GM23338 (cell line): ENCODE measurements at regions not wholly inside any gene's neighbourhood (a gene's known extent, or its start where the extent isn't known, plus 50 kb on each side); places are given as distances from the start of the nearest gene placed in this dataset.

Experiments used
- ATAC-seq: fragments of 200-7000 bp; cut with Tn5 transposase; 3 replicates; pipeline ENCODE4 v1.9.1; 2020
- DNase-seq: peaks from one replicate; pipeline ENCODE4 v3.0.0-alpha.2; 2015; ENCODE audit warnings: low spot score
- H2AFZ ChIP-seq: fragments of 200-600 bp; sonication (generic); 2 replicates; pipeline ENCODE4 v1.8.0; 2016; ENCODE audit warnings: antibody characterized with exemption, mild to moderate bottlenecking, moderate library complexity
- H3F3A ChIP-seq: fragments of 200-600 bp; sonication (generic); replicated peaks from 2 replicates; pipeline ENCODE4 v1.8.0; 2017; ENCODE audit warnings: antibody characterized with exemption, mixed run types, low read depth
- H3K27ac ChIP-seq: fragments of 200-600 bp; sonication (generic); 2 replicates; pipeline ENCODE4 v1.6.1; 2016; ENCODE audit warnings: low read depth
- H3K27me3 ChIP-seq: fragments of 200-600 bp; sonication (generic); 2 replicates; pipeline ENCODE4 v1.8.0; 2016; ENCODE audit warnings: mild to moderate bottlenecking, mixed run types, moderate library complexity; ENCODE audit not compliant: insufficient read depth
- H3K36me3 ChIP-seq: fragments of 200-600 bp; sonication (generic); 2 replicates; pipeline ENCODE4 v1.8.0; 2016; ENCODE audit warnings: mild to moderate bottlenecking; ENCODE audit not compliant: insufficient read depth
- H3K4me1 ChIP-seq: fragments of 200-600 bp; sonication (generic); 2 replicates; pipeline ENCODE4 v1.8.0; 2016; ENCODE audit warnings: mild to moderate bottlenecking, moderate library complexity; ENCODE audit not compliant: insufficient read depth
- H3K4me2 ChIP-seq: fragments of 200-600 bp; sonication (generic); 2 replicates; pipeline ENCODE4 v1.7.1; 2017; ENCODE audit warnings: mixed run types
- H3K4me3 ChIP-seq: fragments of 200-600 bp; sonication (generic); 2 replicates; pipeline ENCODE4 v1.6.1; 2016; ENCODE audit warnings: mixed run types
- H3K79me2 ChIP-seq: fragments of 200-600 bp; sonication (generic); replicated peaks from 2 replicates; pipeline ENCODE4 v1.8.0; 2017; ENCODE audit warnings: mild to moderate bottlenecking; ENCODE audit not compliant: insufficient read depth
- H3K9me2 ChIP-seq: fragments of 200-600 bp; sonication (generic); 2 replicates; pipeline ENCODE4 v1.8.0; 2017; ENCODE audit not compliant: insufficient read depth
- H4K20me1 ChIP-seq: fragments of 200-600 bp; sonication (generic); replicated peaks from 2 replicates; pipeline ENCODE4 v1.8.0; 2017; ENCODE audit warnings: mild to moderate bottlenecking; ENCODE audit not compliant: insufficient read depth
- H3K27ac Mint-ChIP-seq: 2 replicates; pipeline ENCODE4 v1.8.0; 2020; ENCODE audit warnings: inconsistent platforms, mild to moderate bottlenecking, moderate library complexity, mixed read lengths
- H3K27me3 Mint-ChIP-seq: 3 replicates; pipeline ENCODE4 v1.8.0; 2022; ENCODE audit warnings: low read depth, mild to moderate bottlenecking, moderate library complexity, mixed read lengths, inconsistent platforms; ENCODE audit not compliant: insufficient read depth, poor library complexity
- H3K36me3 Mint-ChIP-seq: 3 replicates; pipeline ENCODE4 v1.8.0; 2021; ENCODE audit warnings: low read depth, mild to moderate bottlenecking, inconsistent platforms, moderate library complexity, mixed read lengths
- H3K4me1 Mint-ChIP-seq: 3 replicates; pipeline ENCODE4 v1.8.0; 2020; ENCODE audit warnings: mild to moderate bottlenecking, inconsistent platforms, mixed read lengths
- H3K4me3 Mint-ChIP-seq: 3 replicates; pipeline ENCODE4 v1.8.0; 2021; ENCODE audit warnings: moderate library complexity, mild to moderate bottlenecking, inconsistent platforms, mixed read lengths
- H3K9me3 Mint-ChIP-seq: 3 replicates; pipeline ENCODE4 v1.8.0; 2020; ENCODE audit warnings: moderate library complexity, mild to moderate bottlenecking, inconsistent platforms, mixed read lengths
- CREB1 ChIP-seq: fragments of 250-450 bp; sonication (Bioruptor Pico); IDR thresholded peaks from 2 replicates; pipeline ENCODE4 v1.5.0; 2020; ENCODE audit warnings: low read depth, mild to moderate bottlenecking, moderate library complexity
- EZH2 ChIP-seq: fragments of 200-600 bp; sonication (generic); IDR thresholded peaks from one replicate; pipeline ENCODE4 v1.8.0; 2017; ENCODE audit warnings: antibody characterized with exemption, mild to moderate bottlenecking, low read depth; ENCODE audit not compliant: unreplicated experiment
- EZH2phosphoT487 ChIP-seq: fragments of 200-600 bp; sonication (generic); IDR thresholded peaks from one replicate; pipeline ENCODE4 v1.8.1; 2018; ENCODE audit warnings: antibody characterized with exemption; ENCODE audit not compliant: unreplicated experiment
- JUNB ChIP-seq: IDR thresholded peaks from one replicate; pipeline ENCODE4 v1.6.1; 2016; ENCODE audit warnings: antibody characterized with exemption; ENCODE audit not compliant: unreplicated experiment
- STAT1 ChIP-seq: IDR thresholded peaks from one replicate; pipeline ENCODE4 v1.6.1; 2016; ENCODE audit warnings: antibody characterized with exemption; ENCODE audit not compliant: unreplicated experiment
- TF ChIP-seq, protein P1 (sequence below): fragments of 250-450 bp; sonication (Bioruptor Pico); IDR thresholded peaks from 2 replicates; pipeline ENCODE4 v1.5.0; 2020; ENCODE audit warnings: mild to moderate bottlenecking, moderate library complexity

DNA sequence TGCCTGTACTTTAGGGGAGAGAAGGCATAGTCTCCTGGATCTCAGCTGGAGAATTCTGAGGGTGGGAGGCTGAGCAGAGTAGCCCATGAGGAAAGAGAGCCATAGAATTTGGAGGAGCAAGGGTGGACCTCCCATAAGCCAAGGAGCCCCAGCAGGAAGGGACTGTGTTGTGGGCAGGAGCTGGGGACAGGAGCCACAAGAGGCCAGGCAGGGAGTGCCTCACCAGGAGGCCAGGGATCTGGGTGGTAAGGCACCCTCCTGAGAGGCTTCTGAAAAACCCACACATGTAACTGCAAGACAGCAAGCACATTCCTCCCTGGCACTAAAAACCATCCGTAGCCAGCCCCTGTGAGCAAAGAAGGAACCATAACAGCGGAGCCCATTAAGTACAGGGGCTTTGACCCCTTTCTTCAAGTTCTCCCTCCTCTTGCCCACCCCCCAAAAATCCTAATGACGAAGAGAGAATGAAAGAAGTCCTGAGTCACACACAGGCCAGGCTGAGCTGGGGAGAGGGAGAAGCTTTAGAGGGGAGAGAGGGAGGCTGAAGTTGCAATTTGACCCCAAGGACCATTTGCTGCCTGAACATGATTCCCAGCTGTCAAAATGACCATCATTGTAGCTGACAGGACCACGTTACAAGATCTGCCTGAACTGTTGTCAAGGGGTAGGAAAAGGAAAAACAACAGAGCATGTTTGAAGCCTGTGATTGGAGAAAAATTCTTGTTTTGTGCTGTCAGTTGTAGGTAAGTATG lies 82.6 kb downstream of the TRIM42 start (continued):
- TF ChIP-seq, protein P1, sequence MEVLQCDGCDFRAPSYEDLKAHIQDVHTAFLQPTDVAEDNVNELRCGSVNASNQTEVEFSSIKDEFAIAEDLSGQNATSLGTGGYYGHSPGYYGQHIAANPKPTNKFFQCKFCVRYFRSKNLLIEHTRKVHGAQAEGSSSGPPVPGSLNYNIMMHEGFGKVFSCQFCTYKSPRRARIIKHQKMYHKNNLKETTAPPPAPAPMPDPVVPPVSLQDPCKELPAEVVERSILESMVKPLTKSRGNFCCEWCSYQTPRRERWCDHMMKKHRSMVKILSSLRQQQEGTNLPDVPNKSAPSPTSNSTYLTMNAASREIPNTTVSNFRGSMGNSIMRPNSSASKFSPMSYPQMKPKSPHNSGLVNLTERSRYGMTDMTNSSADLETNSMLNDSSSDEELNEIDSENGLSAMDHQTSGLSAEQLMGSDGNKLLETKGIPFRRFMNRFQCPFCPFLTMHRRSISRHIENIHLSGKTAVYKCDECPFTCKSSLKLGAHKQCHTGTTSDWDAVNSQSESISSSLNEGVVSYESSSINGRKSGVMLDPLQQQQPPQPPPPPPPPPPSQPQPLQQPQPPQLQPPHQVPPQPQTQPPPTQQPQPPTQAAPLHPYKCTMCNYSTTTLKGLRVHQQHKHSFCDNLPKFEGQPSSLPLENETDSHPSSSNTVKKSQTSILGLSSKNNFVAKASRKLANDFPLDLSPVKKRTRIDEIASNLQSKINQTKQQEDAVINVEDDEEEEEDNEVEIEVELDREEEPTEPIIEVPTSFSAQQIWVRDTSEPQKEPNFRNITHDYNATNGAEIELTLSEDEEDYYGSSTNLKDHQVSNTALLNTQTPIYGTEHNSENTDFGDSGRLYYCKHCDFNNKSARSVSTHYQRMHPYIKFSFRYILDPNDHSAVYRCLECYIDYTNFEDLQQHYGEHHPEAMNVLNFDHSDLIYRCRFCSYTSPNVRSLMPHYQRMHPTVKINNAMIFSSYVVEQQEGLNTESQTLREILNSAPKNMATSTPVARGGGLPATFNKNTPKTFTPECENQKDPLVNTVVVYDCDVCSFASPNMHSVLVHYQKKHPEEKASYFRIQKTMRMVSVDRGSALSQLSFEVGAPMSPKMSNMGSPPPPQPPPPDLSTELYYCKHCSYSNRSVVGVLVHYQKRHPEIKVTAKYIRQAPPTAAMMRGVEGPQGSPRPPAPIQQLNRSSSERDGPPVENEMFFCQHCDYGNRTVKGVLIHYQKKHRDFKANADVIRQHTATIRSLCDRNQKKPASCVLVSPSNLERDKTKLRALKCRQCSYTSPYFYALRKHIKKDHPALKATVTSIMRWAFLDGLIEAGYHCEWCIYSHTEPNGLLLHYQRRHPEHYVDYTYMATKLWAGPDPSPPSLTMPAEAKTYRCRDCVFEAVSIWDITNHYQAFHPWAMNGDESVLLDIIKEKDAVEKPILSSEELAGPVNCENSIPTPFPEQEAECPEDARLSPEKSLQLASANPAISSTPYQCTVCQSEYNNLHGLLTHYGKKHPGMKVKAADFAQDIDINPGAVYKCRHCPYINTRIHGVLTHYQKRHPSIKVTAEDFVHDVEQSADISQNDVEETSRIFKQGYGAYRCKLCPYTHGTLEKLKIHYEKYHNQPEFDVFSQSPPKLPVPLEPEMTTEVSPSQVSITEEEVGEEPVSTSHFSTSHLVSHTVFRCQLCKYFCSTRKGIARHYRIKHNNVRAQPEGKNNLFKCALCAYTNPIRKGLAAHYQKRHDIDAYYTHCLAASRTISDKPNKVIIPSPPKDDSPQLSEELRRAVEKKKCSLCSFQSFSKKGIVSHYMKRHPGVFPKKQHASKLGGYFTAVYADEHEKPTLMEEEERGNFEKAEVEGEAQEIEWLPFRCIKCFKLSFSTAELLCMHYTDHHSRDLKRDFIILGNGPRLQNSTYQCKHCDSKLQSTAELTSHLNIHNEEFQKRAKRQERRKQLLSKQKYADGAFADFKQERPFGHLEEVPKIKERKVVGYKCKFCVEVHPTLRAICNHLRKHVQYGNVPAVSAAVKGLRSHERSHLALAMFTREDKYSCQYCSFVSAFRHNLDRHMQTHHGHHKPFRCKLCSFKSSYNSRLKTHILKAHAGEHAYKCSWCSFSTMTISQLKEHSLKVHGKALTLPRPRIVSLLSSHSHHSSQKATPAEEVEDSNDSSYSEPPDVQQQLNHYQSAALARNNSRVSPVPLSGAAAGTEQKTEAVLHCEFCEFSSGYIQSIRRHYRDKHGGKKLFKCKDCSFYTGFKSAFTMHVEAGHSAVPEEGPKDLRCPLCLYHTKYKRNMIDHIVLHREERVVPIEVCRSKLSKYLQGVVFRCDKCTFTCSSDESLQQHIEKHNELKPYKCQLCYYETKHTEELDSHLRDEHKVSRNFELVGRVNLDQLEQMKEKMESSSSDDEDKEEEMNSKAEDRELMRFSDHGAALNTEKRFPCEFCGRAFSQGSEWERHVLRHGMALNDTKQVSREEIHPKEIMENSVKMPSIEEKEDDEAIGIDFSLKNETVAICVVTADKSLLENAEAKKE (CRISPR knock-in tag): no peak
- TF ChIP-seq EZH2 (no peak), CREB1 (CRISPR knock-in tag) (no peak), JUNB (no peak)

- no peaks in the 10 kb centered on the region for H3K27me3 ChIP-seq
- Mint-ChIP-seq H3K36me3 (no peaks in the 10 kb centered on the region), H3K4me3 (no peak overlapping the region), H3K9me3 (no peaks in the 10 kb centered on the region), H3K4me1 (peaks cover 10% of the 10 kb centered on the region; the same call in 2 of the 3 replicates), H3K27me3 (no peaks in the 10 kb centered on the region), H3K27ac (no peak overlapping the region)
- H4K20me1 ChIP-seq: no peaks in the 10 kb centered on the region
- H3K4me2 ChIP-seq: no peak overlapping the region
- no peak for ATAC-seq
- H3K4me3 ChIP-seq: no peak overlapping the region
- H2AFZ ChIP-seq: no peak overlapping the region
- H3K4me1 ChIP-seq: 0 out of 2 replicates have a peak, but pooled peaks cover 6% of the 10 kb centered on the region
- H3K27ac ChIP-seq: no peak overlapping the region
- H3F3A ChIP-seq: no peaks in the 10 kb centered on the region
- no peak for DNase-seq
- H3K9me2 ChIP-seq: no peaks in the 10 kb centered on the region
- no peaks in the 10 kb centered on the region for H3K36me3 ChIP-seq
- no peak for TF ChIP-seq STAT1
- TF ChIP-seq EZH2phosphoT487: no peak
- TF ChIP-seq JUNB: no peak
- H3K79me2 ChIP-seq: no peaks in the 10 kb centered on the region
These were observed 83.3 kb downstream of the TRIM42 start for GRCh38 chr3:140761076-140761639.
